ENCODE measurements at regions not wholly inside any gene's neighbourhood (a gene's known extent, or its start where the extent isn't known, plus 50 kb on each side); places are given as distances from the start of the nearest gene placed in this dataset.

DNA sequence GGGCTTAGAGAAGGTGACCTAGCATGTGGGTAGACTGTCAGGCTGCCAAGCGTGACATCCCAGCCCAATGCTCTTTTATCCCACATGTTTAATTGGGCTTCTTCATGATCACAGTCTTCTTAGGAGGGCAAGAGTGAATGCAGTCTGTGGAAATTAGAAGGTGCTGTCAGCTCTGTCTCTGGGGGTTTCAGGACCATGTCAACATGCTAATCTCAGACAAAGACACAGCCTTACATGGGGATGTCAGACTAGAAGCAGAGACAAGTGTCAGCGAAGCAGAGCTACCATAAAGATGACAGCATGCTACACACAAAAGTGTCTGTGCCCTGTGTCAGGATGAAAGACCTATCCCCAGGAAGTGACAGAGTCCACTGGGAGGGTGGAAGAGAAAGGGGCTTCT, 120.1 kb upstream of the SLC25A36 start:
- TF ChIP-seq, protein P1, sequence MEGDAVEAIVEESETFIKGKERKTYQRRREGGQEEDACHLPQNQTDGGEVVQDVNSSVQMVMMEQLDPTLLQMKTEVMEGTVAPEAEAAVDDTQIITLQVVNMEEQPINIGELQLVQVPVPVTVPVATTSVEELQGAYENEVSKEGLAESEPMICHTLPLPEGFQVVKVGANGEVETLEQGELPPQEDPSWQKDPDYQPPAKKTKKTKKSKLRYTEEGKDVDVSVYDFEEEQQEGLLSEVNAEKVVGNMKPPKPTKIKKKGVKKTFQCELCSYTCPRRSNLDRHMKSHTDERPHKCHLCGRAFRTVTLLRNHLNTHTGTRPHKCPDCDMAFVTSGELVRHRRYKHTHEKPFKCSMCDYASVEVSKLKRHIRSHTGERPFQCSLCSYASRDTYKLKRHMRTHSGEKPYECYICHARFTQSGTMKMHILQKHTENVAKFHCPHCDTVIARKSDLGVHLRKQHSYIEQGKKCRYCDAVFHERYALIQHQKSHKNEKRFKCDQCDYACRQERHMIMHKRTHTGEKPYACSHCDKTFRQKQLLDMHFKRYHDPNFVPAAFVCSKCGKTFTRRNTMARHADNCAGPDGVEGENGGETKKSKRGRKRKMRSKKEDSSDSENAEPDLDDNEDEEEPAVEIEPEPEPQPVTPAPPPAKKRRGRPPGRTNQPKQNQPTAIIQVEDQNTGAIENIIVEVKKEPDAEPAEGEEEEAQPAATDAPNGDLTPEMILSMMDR (IDR thresholded peaks at IDR 0.05; ENCODE audit: poor library complexity, severe bottlenecking) = no peak
- peak; percentile 82 for TF ChIP-seq POLR2AphosphoS5 (IDR thresholded peaks at IDR 0.05)
- TF ChIP-seq EZH2 (IDR thresholded peaks at IDR 0.05; ENCODE audit: borderline replicate concordance, insufficient read depth, low read length, poor library complexity, severe bottlenecking) = no peak
- TF ChIP-seq EP300 (conservative IDR thresholded peaks at IDR 0.05; ENCODE audit: poor library complexity, severe bottlenecking) = peak; percentile 94
- no peak for TF ChIP-seq RAD21 (conservative IDR thresholded peaks at IDR 0.05)
- TF ChIP-seq TAF1 (IDR thresholded peaks at IDR 0.05; ENCODE audit: low read depth) = no peak
- TF ChIP-seq, protein P2, sequence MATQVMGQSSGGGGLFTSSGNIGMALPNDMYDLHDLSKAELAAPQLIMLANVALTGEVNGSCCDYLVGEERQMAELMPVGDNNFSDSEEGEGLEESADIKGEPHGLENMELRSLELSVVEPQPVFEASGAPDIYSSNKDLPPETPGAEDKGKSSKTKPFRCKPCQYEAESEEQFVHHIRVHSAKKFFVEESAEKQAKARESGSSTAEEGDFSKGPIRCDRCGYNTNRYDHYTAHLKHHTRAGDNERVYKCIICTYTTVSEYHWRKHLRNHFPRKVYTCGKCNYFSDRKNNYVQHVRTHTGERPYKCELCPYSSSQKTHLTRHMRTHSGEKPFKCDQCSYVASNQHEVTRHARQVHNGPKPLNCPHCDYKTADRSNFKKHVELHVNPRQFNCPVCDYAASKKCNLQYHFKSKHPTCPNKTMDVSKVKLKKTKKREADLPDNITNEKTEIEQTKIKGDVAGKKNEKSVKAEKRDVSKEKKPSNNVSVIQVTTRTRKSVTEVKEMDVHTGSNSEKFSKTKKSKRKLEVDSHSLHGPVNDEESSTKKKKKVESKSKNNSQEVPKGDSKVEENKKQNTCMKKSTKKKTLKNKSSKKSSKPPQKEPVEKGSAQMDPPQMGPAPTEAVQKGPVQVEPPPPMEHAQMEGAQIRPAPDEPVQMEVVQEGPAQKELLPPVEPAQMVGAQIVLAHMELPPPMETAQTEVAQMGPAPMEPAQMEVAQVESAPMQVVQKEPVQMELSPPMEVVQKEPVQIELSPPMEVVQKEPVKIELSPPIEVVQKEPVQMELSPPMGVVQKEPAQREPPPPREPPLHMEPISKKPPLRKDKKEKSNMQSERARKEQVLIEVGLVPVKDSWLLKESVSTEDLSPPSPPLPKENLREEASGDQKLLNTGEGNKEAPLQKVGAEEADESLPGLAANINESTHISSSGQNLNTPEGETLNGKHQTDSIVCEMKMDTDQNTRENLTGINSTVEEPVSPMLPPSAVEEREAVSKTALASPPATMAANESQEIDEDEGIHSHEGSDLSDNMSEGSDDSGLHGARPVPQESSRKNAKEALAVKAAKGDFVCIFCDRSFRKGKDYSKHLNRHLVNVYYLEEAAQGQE (IDR thresholded peaks at IDR 0.05; ENCODE audit: borderline replicate concordance) = peak; percentile 35
